B cell (primary cell): ENCODE measurements at regions not wholly inside any gene's neighbourhood (a gene's known extent, or its start where the extent isn't known, plus 50 kb on each side); places are given as distances from the start of the nearest gene placed in this dataset.

ENCODE experiments used
- ATAC-seq: fragments of 200-7000 bp; cut with Tn5 transposase; one replicate; pipeline ENCODE4 v1.10.0; 2021; ENCODE audit warnings: low read depth, mild to moderate bottlenecking, moderate number of reproducible peaks, moderate library complexity
- CTCF ChIA-PET: fragments of 350-600 bp; sonication (Branson Sonifier 250); formaldehyde crosslinking; loops from one replicate; lab custom pipeline; 2021; ENCODE audit warnings: antibody characterized with exemption, inconsistent platforms; lab: Charles Lee
- POLR2A ChIA-PET: fragments of 350-600 bp; sonication (Branson Sonifier 250); formaldehyde crosslinking; loops from one replicate; lab custom pipeline; 2021; ENCODE audit warnings: antibody characterized with exemption; lab: Charles Lee
- DNase-seq: peaks from one replicate; pipeline ENCODE4 v3.0.0; 2013
- H2AFZ ChIP-seq: 2 replicates; pipeline ENCODE4 v1.6.1; 2012; ENCODE audit warnings: mild to moderate bottlenecking, low read depth, low read length; ENCODE audit not compliant: insufficient read depth, poor library complexity, severe bottlenecking
- H3K27ac ChIP-seq, 2 donors: 1 replicate in 1 of 2; 2 replicates in 1 of 2; pipeline ENCODE4 v1.5.1; 2012 to 2013; ENCODE audit warnings: low read length in 2 of 2, mild to moderate bottlenecking in 2 of 2, moderate library complexity in 1 of 2
- H3K27me3 ChIP-seq, 4 experiments: fragments of 200-600 bp in 1 of 4; sonication (generic) in 1 of 4; replicated peaks in 1 of 4; 1 replicate in 2 of 4; 2 replicates in 2 of 4; pipeline versions ENCODE4 v1.6.1 to v1.7.0; 2013 to 2016; ENCODE audit warnings: low read length in 3 of 4, mild to moderate bottlenecking in 2 of 4, mixed read lengths in 1 of 4, moderate library complexity in 1 of 4; ENCODE audit not compliant: insufficient read depth in 4 of 4, control insufficient read depth in 3 of 4; ENCODE audit errors: control extremely low read depth in 1 of 4
- H3K36me3 ChIP-seq, 2 experiments: replicated peaks in 1 of 2; 1 replicate in 1 of 2; 2 replicates in 1 of 2; pipeline versions ENCODE4 v1.6.1 to v1.7.1; 2013; ENCODE audit warnings: low read length in 1 of 2; ENCODE audit not compliant: insufficient read depth in 2 of 2, control insufficient read depth in 1 of 2; ENCODE audit errors: control extremely low read depth in 1 of 2, extremely low read depth in 1 of 2
- H3K4me1 ChIP-seq, 2 donors: fragments of 200-600 bp in 1 of 2; sonication (generic) in 1 of 2; 1 replicate in 1 of 2; 2 replicates in 1 of 2; pipeline versions ENCODE4 v1.5.1 to v1.6.1; 2013 to 2017; ENCODE audit warnings: low read length in 2 of 2; ENCODE audit not compliant: control insufficient read depth in 2 of 2, insufficient read depth in 2 of 2
- H3K4me2 ChIP-seq: replicated peaks from 2 replicates; pipeline ENCODE3; 2012; ENCODE audit warnings: mild to moderate bottlenecking, low read depth, low read length; ENCODE audit not compliant: poor library complexity, severe bottlenecking
- H3K4me3 ChIP-seq, 5 experiments: fragments of 200-600 bp in 1 of 5; sonication (generic) in 1 of 5; 1 replicate in 3 of 5; 2 replicates in 2 of 5; pipeline versions ENCODE4 v1.5.1 to v1.7.0; 2011 to 2016; ENCODE audit warnings: low read length in 4 of 5, mild to moderate bottlenecking in 4 of 5, low read depth in 2 of 5, control low read depth in 1 of 5, moderate library complexity in 1 of 5; ENCODE audit not compliant: insufficient read depth in 1 of 5; ENCODE audit errors: control extremely low read depth in 1 of 5, extremely low read depth in 1 of 5
- H3K79me2 ChIP-seq: fragments of 200-600 bp; sonication (generic); one replicate; pipeline ENCODE4 v1.6.0; 2016; ENCODE audit warnings: low read length; ENCODE audit not compliant: control insufficient read depth, insufficient read depth
- H3K9ac ChIP-seq: fragments of 200-600 bp; sonication (generic); 2 replicates; pipeline ENCODE4 v1.6.1; 2017; ENCODE audit warnings: mild to moderate bottlenecking, low read length, moderate library complexity
- H3K9me3 ChIP-seq, 3 donors: one replicate each; pipeline versions ENCODE4 v1.6.1 to v1.7.1; 2013; ENCODE audit warnings: low read length in 2 of 3; ENCODE audit not compliant: control insufficient read depth in 2 of 3, insufficient read depth in 1 of 3; ENCODE audit errors: control extremely low read depth in 1 of 3
- H4K20me1 ChIP-seq: 2 replicates; pipeline ENCODE4 v1.6.0; 2012; ENCODE audit warnings: mild to moderate bottlenecking, low read length; ENCODE audit not compliant: insufficient read depth, control insufficient read depth, poor library complexity, severe bottlenecking
- H3K27ac Mint-ChIP-seq: one replicate; pipeline ENCODE4 v1.8.0; 2021; ENCODE audit warnings: mixed read lengths
- H3K27me3 Mint-ChIP-seq: one replicate; pipeline ENCODE4 v1.8.0; 2021; ENCODE audit warnings: mixed read lengths
- H3K4me1 Mint-ChIP-seq: one replicate; pipeline ENCODE4 v1.8.0; 2021; ENCODE audit warnings: mixed read lengths
- H3K4me3 Mint-ChIP-seq: one replicate; pipeline ENCODE4 v1.8.0; 2021; ENCODE audit warnings: mixed read lengths
- H3K9me3 Mint-ChIP-seq: one replicate; pipeline ENCODE4 v1.8.0; 2022; ENCODE audit warnings: mixed read lengths; ENCODE audit not compliant: insufficient read depth
- CTCF ChIP-seq: fragments of 200-600 bp; IDR thresholded peaks from one replicate; pipeline ENCODE4 v1.8.0; 2022; ENCODE audit warnings: antibody characterized with exemption, mild to moderate bottlenecking
- EZH2 ChIP-seq: IDR thresholded peaks from 2 replicates; pipeline ENCODE4 v1.6.1; 2012; ENCODE audit warnings: borderline replicate concordance, low read depth, mild to moderate bottlenecking, moderate library complexity, low read length; ENCODE audit not compliant: insufficient read depth, poor library complexity, severe bottlenecking
- WGBS: methylation state at CpG from one replicate; pipeline ENCODE4 v1.1.5; 2013; ENCODE audit warnings: missing lambda C conversion rate; ENCODE audit not compliant: insufficient coverage; 5-methylcytosine and 5-hydroxymethylcytosine counted together
- intact Hi-C: fragments of 100-400 bp; cut with micrococcal nuclease; formaldehyde crosslinking; loops from one replicate; pipeline ENCODE4 v1.10.0; 2022

- no peaks in the 10 kb centered on the region for H3K27me3 ChIP-seq
- ChIA-PET POLR2A (no interaction called here), CTCF (no interaction called here)
- intact Hi-C loops, result no loop called here
- no peaks in the 10 kb centered on the region for H3K4me1 ChIP-seq
- ATAC-seq (no peak), DNase-seq (no peak)
- Mint-ChIP-seq H3K9me3 (peaks cover 4% of the 10 kb centered on the region), H3K27ac (no peak overlapping the region), H3K4me3 (no peak overlapping the region), H3K27me3 (no peaks in the 10 kb centered on the region), H3K4me1 (no peaks in the 10 kb centered on the region)
- H3K9me3 ChIP-seq, result no peaks in the 10 kb centered on the region
- H3K4me2 ChIP-seq, result no peak overlapping the region
- TF ChIP-seq EZH2, result no peak
- TF ChIP-seq CTCF, result no peak
- H2AFZ ChIP-seq, result no peak overlapping the region
- no peaks in the 10 kb centered on the region for H3K79me2 ChIP-seq
- H3K9ac ChIP-seq, result no peak overlapping the region
- H4K20me1 ChIP-seq, result no peaks in the 10 kb centered on the region
- no peaks in the 10 kb centered on the region for H3K36me3 ChIP-seq
- H3K27ac ChIP-seq, result no peak overlapping the region
- WGBS, result 77% methylated on average over 2 of the region's 4 CpGs
- H3K4me3 ChIP-seq, result no peak overlapping the region
Observed at GRCh38 chr14:38536376-38537038, 280.6 kb upstream of the CLEC14A start.

- H3K4me1 ChIP-seq, result no peaks in the 10 kb centered on the region
- Mint-ChIP-seq H3K4me1 (no peaks in the 10 kb centered on the region), H3K9me3 (peaks cover under 1% of the 10 kb centered on the region), H3K27ac (no peak overlapping the region), H3K27me3 (no peaks in the 10 kb centered on the region), H3K4me3 (no peak overlapping the region)
- H3K9ac ChIP-seq, result no peak overlapping the region
- intact Hi-C loops, result no loop called here
- no peak for TF ChIP-seq EZH2
- no peak for TF ChIP-seq CTCF
- no peaks in the 10 kb centered on the region for H3K9me3 ChIP-seq
- CTCF ChIA-PET, result no interaction called here
- H3K4me3 ChIP-seq, result no peak overlapping the region
- no peaks in the 10 kb centered on the region for H3K36me3 ChIP-seq
- H3K79me2 ChIP-seq, result no peaks in the 10 kb centered on the region
- no peak for ATAC-seq
- no peaks in the 10 kb centered on the region for H4K20me1 ChIP-seq
- POLR2A ChIA-PET, result no interaction called here
- no peak overlapping the region for H3K27ac ChIP-seq
- no peak overlapping the region for H3K4me2 ChIP-seq
- H2AFZ ChIP-seq, result no peak overlapping the region
- DNase-seq, result no peak
- no peaks in the 10 kb centered on the region for H3K27me3 ChIP-seq
Observed at GRCh38 chr14:38528582-38528981, 272.7 kb upstream of the CLEC14A start.
